AG10803 (cell line): ENCODE measurements at regions not wholly inside any gene's neighbourhood (a gene's known extent, or its start where the extent isn't known, plus 50 kb on each side); places are given as distances from the start of the nearest gene placed in this dataset.
"Not testable (repeated sequence)": the region's sequence is repeated elsewhere in the genome, so short reads cannot be mapped to it uniquely, and the experiment has no call there.

Source experiments
- DNase-seq: peaks from one replicate; pipeline ENCODE4 v3.0.0; 2010; ENCODE audit warnings: low read depth
- H3K4me3 ChIP-seq: 2 replicates; pipeline ENCODE4 v1.5.1; 2011; ENCODE audit warnings: mild to moderate bottlenecking, low read length, control low read depth
- TF ChIP-seq, protein P1 (sequence below): conservative IDR thresholded peaks from 2 replicates; pipeline ENCODE4 v1.5.1; 2011; ENCODE audit warnings: mild to moderate bottlenecking, low read length, control low read depth, inconsistent platforms

DNA sequence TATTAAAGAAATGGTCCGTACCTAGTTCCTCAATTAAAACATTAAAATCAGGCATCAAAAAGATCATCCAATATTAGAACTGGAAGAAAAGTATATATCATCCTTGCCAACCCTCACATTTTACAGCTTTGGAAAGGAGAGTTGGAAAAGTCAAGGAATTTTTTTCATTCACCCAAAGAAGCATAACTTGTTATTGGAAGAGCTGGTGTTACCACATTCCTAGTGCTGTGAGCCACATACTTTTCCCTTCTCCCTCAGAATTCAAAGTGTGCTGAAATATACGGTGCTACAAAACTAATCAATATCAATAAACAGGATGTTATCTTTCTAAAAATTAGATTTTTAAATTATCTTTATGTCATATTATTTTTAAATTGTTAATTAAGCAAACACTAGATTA lies 202.1 kb upstream of the FAT3 start:
- no peak overlapping the region for H3K4me3 ChIP-seq
- TF ChIP-seq, protein P1, sequence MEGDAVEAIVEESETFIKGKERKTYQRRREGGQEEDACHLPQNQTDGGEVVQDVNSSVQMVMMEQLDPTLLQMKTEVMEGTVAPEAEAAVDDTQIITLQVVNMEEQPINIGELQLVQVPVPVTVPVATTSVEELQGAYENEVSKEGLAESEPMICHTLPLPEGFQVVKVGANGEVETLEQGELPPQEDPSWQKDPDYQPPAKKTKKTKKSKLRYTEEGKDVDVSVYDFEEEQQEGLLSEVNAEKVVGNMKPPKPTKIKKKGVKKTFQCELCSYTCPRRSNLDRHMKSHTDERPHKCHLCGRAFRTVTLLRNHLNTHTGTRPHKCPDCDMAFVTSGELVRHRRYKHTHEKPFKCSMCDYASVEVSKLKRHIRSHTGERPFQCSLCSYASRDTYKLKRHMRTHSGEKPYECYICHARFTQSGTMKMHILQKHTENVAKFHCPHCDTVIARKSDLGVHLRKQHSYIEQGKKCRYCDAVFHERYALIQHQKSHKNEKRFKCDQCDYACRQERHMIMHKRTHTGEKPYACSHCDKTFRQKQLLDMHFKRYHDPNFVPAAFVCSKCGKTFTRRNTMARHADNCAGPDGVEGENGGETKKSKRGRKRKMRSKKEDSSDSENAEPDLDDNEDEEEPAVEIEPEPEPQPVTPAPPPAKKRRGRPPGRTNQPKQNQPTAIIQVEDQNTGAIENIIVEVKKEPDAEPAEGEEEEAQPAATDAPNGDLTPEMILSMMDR: no peak
- no peak for DNase-seq

DNA sequence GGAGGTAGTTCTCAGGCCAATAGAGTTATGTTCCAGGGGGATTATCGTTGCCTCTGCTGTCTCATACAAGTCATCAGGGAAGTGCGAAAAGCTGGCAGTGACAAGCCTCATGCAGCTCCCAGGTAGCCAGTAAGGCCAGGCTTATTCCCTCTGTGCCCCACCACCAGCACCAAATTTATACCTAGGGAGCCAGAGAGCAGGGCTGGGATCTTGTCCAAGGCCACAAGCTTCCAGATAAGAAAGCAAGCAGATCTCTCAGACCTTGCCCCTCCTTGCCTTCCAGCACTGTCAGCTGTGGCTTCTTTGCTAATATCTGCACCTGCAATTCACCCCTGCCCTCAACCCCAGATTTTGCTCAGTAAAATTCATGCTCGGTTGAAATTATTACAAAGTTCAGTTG lies 206.3 kb upstream of the FAT3 start:
- TF ChIP-seq, protein P1: no peak
- H3K4me3 ChIP-seq: no peak overlapping the region
- no peak for DNase-seq

DNA sequence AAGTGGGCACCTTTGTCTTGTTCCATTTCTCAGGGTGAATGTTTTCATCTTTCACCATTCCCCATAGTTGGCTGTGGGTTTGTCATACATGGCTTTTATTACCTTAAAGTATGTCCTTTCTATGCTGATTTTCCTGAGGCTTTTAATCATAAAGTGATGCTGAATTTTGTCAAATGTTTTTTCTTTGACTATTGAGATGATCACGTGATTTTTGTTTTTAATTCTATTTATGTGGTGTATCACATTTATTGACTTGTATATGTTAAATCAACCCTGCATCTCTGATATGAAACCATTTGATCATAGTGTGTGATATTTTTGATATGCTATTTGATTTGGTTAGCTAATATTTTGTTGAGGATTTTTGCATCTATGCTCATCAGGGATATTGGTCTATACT lies 216.4 kb upstream of the FAT3 start:
- no peak overlapping the region for H3K4me3 ChIP-seq
- DNase-seq: no peak
- TF ChIP-seq, protein P1: no peak

DNA sequence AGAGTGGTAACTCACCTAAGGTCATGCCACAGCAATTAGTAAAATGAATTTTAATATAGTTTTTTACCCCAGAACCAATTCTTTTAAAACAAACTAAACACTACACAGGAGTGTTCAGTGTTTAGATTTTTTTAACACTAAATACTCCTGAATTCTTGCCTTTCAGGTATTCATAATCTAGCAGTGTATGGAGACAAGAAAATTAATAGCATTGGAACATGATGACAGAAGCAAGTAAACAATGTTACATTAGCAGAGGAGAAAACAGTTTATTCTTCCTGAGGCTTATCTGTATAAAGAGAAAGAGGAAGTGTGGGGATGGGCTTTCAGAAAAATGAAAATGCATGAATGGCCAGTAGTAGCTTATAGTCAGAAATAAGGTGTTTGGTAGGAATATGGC lies 222.1 kb upstream of the FAT3 start:
- TF ChIP-seq, protein P1: no peak
- DNase-seq: no peak
- no peak overlapping the region for H3K4me3 ChIP-seq

DNA sequence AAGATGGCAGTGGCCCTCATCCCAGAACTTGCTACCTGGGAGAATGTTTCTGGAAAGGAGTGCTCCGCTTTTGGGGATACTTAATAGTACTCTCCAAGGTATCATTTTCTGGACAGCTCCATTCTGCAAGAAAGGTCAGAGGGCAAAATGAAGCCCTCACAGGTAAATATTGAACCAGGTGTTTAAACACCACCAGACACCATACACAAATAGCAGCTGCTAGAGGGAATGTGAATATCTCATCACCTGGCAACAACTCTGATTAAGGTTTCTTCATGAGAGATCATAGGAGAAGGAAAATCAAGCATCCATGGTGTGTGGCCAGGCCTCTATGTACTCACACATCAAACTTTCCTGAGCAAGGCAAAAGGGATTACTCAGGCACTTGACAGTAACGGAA lies 226.1 kb upstream of the FAT3 start:
- H3K4me3 ChIP-seq: no peak overlapping the region
- no peak for DNase-seq
- TF ChIP-seq, protein P1: no peak

DNA sequence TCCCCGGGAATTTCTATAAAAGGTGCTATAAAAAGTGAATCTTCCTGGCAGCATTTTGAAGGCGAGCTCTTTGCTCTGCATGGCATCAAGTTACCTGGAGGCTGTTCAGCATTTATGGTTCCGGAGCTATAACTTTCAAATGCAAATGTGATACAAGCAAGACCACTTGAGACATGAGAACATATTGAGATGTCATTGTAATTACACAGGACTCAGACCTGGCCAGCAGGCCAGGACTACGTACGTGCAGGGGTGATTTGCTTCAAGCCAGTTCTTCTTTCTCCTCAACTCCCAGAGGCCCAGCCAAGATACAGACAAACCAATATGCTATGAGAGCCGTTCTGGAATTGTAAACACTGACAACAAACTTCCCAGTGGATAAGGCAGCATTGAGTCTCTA lies 227.4 kb upstream of the FAT3 start:
- DNase-seq: no peak
- H3K4me3 ChIP-seq: no peak overlapping the region
- TF ChIP-seq, protein P1: no peak

DNA sequence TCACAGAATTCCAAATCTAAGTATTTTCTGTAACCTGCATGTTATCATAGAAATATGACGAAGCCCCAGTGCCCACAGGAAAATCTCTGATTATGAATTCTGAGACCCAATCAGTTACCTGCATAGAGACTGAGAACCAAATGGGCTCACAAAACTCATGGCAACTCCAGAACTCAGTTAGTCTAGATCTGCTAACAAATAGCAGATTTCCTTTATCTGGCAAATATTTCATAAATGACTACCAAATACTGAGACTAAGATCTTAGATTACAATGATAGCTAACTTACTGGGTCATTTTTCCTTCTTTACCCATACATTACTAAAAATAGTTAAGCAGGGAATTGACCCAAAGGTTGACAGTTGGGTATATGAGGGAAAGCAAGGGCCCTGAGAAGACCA lies 228.1 kb upstream of the FAT3 start:
- TF ChIP-seq, protein P1: no peak
- DNase-seq: no peak
- no peak overlapping the region for H3K4me3 ChIP-seq

DNA sequence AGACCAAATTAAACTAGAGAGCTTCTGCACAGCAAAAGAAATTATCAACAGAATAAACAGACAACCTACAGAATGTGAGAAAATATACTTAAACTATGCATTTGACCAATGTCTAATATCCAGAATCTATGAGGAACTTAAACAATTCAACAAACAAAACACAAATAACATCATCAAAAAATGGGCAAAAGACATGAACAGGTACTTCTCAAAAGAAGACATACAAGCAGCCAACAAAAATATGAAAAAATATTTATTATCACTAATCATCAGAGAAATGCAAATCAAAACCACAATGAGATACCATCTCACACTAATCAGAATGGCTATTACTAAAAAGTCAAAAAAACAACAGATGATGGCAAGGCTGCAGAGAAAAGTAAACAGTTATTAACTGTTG lies 236.2 kb upstream of the FAT3 start:
- H3K4me3 ChIP-seq: not testable (repeated sequence)

More for the DNA sequence above, 236.2 kb upstream of the FAT3 start:
- not testable (repeated sequence) for DNase-seq
